Chondrocyte (in vitro differentiated cells): ENCODE measurements at regions not wholly inside any gene's neighbourhood (a gene's known extent, or its start where the extent isn't known, plus 50 kb on each side); places are given as distances from the start of the nearest gene placed in this dataset.

Experiments
- DNase-seq: peaks from one replicate; pipeline ENCODE4 v3.0.0; 2021; ENCODE audit warnings: mixed read lengths, low spot score
- H3K27ac Mint-ChIP-seq: one replicate; pipeline ENCODE4 v1.8.0; 2021; ENCODE audit warnings: mild to moderate bottlenecking, moderate library complexity, mixed read lengths; ENCODE audit not compliant: unreplicated experiment
- H3K27me3 Mint-ChIP-seq: 2 replicates; pipeline ENCODE4 v1.8.0; 2021; ENCODE audit warnings: low read depth, mixed read lengths
- H3K36me3 Mint-ChIP-seq: 2 replicates; pipeline ENCODE4 v1.8.0; 2021; ENCODE audit warnings: low read depth, mixed read lengths
- H3K4me1 Mint-ChIP-seq: 2 replicates; pipeline ENCODE4 v1.8.0; 2021; ENCODE audit warnings: low read depth, mild to moderate bottlenecking, mixed read lengths
- H3K4me3 Mint-ChIP-seq: one replicate; pipeline ENCODE4 v1.8.0; 2021; ENCODE audit warnings: mild to moderate bottlenecking, moderate library complexity, mixed read lengths; ENCODE audit not compliant: unreplicated experiment
- H3K9me3 Mint-ChIP-seq: 2 replicates; pipeline ENCODE4 v1.8.0; 2021; ENCODE audit warnings: low read depth, mixed read lengths
- TF ChIP-seq, protein P1 (sequence below): fragments of 200-600 bp; sonication (generic); IDR thresholded peaks from 2 replicates; pipeline ENCODE4 v1.5.0; 2021; ENCODE audit warnings: antibody characterized with exemption, mild to moderate bottlenecking, moderate library complexity

DNA sequence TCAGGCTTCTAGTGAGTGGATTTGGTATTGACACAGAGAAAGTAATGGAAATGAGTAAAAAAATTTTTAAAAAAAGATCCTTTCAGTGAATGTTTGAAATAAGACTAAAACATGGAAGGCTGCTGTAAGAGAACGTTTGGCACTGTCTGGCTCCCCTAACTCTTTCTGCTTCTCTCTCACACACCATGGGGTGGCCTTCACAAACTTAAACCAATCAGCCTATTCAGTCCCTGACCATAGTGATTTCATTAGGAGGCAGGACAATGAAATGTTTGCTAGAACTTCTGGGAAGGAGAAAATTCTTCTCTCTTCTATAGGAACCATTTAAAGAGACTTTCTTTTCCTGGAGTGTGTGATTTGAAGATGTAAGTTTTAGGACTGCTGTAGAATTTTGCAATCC is 84.2 kb upstream of the GRIN2B start:
- H3K9me3 Mint-ChIP-seq: peaks cover 2% of the 10 kb centered on the region
- no peaks in the 10 kb centered on the region for H3K36me3 Mint-ChIP-seq
- no peaks in the 10 kb centered on the region for H3K4me1 Mint-ChIP-seq
- H3K27ac Mint-ChIP-seq: no peak overlapping the region
- DNase-seq: no peak
- TF ChIP-seq, protein P1, sequence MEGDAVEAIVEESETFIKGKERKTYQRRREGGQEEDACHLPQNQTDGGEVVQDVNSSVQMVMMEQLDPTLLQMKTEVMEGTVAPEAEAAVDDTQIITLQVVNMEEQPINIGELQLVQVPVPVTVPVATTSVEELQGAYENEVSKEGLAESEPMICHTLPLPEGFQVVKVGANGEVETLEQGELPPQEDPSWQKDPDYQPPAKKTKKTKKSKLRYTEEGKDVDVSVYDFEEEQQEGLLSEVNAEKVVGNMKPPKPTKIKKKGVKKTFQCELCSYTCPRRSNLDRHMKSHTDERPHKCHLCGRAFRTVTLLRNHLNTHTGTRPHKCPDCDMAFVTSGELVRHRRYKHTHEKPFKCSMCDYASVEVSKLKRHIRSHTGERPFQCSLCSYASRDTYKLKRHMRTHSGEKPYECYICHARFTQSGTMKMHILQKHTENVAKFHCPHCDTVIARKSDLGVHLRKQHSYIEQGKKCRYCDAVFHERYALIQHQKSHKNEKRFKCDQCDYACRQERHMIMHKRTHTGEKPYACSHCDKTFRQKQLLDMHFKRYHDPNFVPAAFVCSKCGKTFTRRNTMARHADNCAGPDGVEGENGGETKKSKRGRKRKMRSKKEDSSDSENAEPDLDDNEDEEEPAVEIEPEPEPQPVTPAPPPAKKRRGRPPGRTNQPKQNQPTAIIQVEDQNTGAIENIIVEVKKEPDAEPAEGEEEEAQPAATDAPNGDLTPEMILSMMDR: no peak
- no peak overlapping the region for H3K4me3 Mint-ChIP-seq
- no peaks in the 10 kb centered on the region for H3K27me3 Mint-ChIP-seq

DNA sequence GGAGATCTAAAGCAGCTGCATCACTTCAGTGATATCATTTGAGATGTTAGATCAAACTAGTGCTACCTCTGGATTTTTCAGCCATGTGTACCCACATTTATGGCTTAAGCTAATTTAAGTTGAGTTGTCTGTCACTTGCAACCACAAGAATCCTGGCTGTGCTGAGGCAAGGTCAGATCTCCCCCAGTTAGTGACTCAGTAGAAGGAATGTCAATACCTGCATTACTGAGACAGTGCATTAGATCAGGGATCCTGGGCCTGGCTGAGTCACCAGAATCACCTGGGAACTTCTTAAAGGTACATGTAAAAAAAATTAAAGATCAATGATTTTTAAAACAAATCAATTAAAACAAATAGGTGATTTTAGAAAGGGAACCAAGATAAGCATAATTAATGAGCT is 84.6 kb upstream of the GRIN2B start:
- H3K36me3 Mint-ChIP-seq: no peaks in the 10 kb centered on the region
- no peaks in the 10 kb centered on the region for H3K27me3 Mint-ChIP-seq
- peaks cover 2% of the 10 kb centered on the region for H3K9me3 Mint-ChIP-seq
- H3K27ac Mint-ChIP-seq: no peak overlapping the region
- no peaks in the 10 kb centered on the region for H3K4me1 Mint-ChIP-seq
- DNase-seq: no peak
- TF ChIP-seq, protein P1: no peak
- no peak overlapping the region for H3K4me3 Mint-ChIP-seq

- H3K4me3 Mint-ChIP-seq: no peak overlapping the region
- no peak overlapping the region for H3K27ac Mint-ChIP-seq
- no peaks in the 10 kb centered on the region for H3K27me3 Mint-ChIP-seq
- TF ChIP-seq, protein P1: no peak
- peaks cover 2% of the 10 kb centered on the region for H3K9me3 Mint-ChIP-seq
- no peaks in the 10 kb centered on the region for H3K36me3 Mint-ChIP-seq
- H3K4me1 Mint-ChIP-seq: no peaks in the 10 kb centered on the region
- no peak for DNase-seq
Observed at GRCh38 chr12:14068961-14069360, 87.6 kb upstream of the GRIN2B start.

DNA sequence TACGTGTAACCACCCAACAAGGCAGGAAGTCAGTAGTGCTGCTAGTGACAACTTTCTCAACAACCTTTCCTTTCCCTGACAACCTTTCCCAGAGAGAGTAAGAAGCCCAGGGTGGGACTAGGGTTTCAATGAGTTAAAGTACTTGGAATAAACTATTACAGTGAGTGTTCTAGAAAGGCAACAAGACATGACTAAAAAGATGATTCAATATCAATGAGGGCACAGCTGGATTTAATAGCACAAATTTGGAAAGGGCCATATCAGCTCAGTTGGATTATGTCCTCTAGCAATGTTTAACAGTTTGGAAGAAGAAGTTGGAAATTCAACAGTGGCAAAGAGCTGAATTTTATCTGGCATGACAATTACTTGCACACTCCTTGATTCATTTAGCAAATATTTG is 90.4 kb upstream of the GRIN2B start:
- no peaks in the 10 kb centered on the region for H3K4me1 Mint-ChIP-seq
- TF ChIP-seq, protein P1: no peak
- H3K9me3 Mint-ChIP-seq: peaks cover 6% of the 10 kb centered on the region
- H3K4me3 Mint-ChIP-seq: no peak overlapping the region
- H3K36me3 Mint-ChIP-seq: no peaks in the 10 kb centered on the region
- H3K27me3 Mint-ChIP-seq: no peaks in the 10 kb centered on the region
- H3K27ac Mint-ChIP-seq: no peak overlapping the region
- DNase-seq: no peak

- TF ChIP-seq, protein P1: no peak
- Mint-ChIP-seq H3K36me3 (no peaks in the 10 kb centered on the region), H3K4me1 (no peaks in the 10 kb centered on the region), H3K4me3 (no peak overlapping the region), H3K27me3 (no peaks in the 10 kb centered on the region), H3K9me3 (peaks cover 7% of the 10 kb centered on the region), H3K27ac (no peak overlapping the region)
- no peak for DNase-seq
Observed at GRCh38 chr12:14072987-14073386, 91.6 kb upstream of the GRIN2B start.
